Mesendoderm (in vitro differentiated cells): ENCODE measurements at regions not wholly inside any gene's neighbourhood (a gene's known extent, or its start where the extent isn't known, plus 50 kb on each side); places are given as distances from the start of the nearest gene placed in this dataset.
"Not testable (repeated sequence)": the region's sequence is repeated elsewhere in the genome, so short reads cannot be mapped to it uniquely, and the experiment has no call there.

Source experiments
- DNase-seq: peaks from one replicate; pipeline ENCODE4 v3.0.0; 2013
- H2AK5ac ChIP-seq: 2 replicates; pipeline ENCODE4 v1.6.1; 2013; ENCODE audit warnings: low read length, inconsistent platforms
- H2BK120ac ChIP-seq: 2 replicates; pipeline ENCODE4 v1.6.1; 2013; ENCODE audit warnings: low read depth, mild to moderate bottlenecking, low read length, moderate library complexity, mixed read lengths
- H2BK15ac ChIP-seq: replicated peaks from 2 replicates; pipeline ENCODE4 v1.6.1; 2013; ENCODE audit warnings: low read depth, mild to moderate bottlenecking, moderate library complexity
- H2BK5ac ChIP-seq: 2 replicates; pipeline ENCODE4 v1.6.1; 2013; ENCODE audit warnings: low read length, inconsistent platforms
- H3K18ac ChIP-seq: 2 replicates; pipeline ENCODE4 v1.6.1; 2013; ENCODE audit warnings: mild to moderate bottlenecking, low read length, mixed read lengths
- H3K23ac ChIP-seq: one replicate; pipeline ENCODE4 v1.6.1; 2013; ENCODE audit warnings: low read length
- H3K27ac ChIP-seq: 2 replicates; pipeline ENCODE4 v1.5.1; 2013; ENCODE audit warnings: low read depth, mild to moderate bottlenecking, inconsistent platforms, low read length, moderate library complexity
- H3K27me3 ChIP-seq: 2 replicates; pipeline ENCODE4 v1.6.1; 2013; ENCODE audit warnings: low read length, control low read depth, mild to moderate bottlenecking, inconsistent platforms; ENCODE audit not compliant: insufficient read depth, poor library complexity
- H3K36me3 ChIP-seq: 2 replicates; pipeline ENCODE4 v1.6.1; 2013; ENCODE audit warnings: low read length, inconsistent platforms; ENCODE audit not compliant: control insufficient read depth, insufficient read depth
- H3K4ac ChIP-seq: one replicate; pipeline ENCODE4 v1.6.1; 2013; ENCODE audit warnings: low read depth, mild to moderate bottlenecking, low read length, moderate library complexity
- H3K4me1 ChIP-seq: 2 replicates; pipeline ENCODE4 v1.6.1; 2013; ENCODE audit warnings: low read depth, low read length, inconsistent platforms; ENCODE audit not compliant: control insufficient read depth
- H3K4me2 ChIP-seq: 2 replicates; pipeline ENCODE4 v1.6.1; 2013; ENCODE audit warnings: low read length
- H3K4me3 ChIP-seq: 2 replicates; pipeline ENCODE4 v1.5.1; 2013; ENCODE audit warnings: mild to moderate bottlenecking, low read length
- H3K56ac ChIP-seq: one replicate; pipeline ENCODE4 v1.6.1; 2013; ENCODE audit warnings: low read length
- H3K79me1 ChIP-seq: 2 replicates; pipeline ENCODE4 v1.6.1; 2013; ENCODE audit warnings: low read length, inconsistent platforms
- H3K79me2 ChIP-seq: 2 replicates; pipeline ENCODE4 v1.6.1; 2013; ENCODE audit warnings: mild to moderate bottlenecking, low read length; ENCODE audit not compliant: control insufficient read depth, insufficient read depth
- H3K9ac ChIP-seq: 2 replicates; pipeline ENCODE4 v1.6.1; 2013; ENCODE audit warnings: low read length, inconsistent platforms
- H4K5ac ChIP-seq: one replicate; pipeline ENCODE4 v1.6.1; 2013; ENCODE audit warnings: low read length
- H4K8ac ChIP-seq: one replicate; pipeline ENCODE4 v1.6.1; 2013; ENCODE audit warnings: low read depth, mild to moderate bottlenecking, control low read depth, low read length, moderate library complexity
- WGBS: extraction: QIAGEN DNeasy Blood & Tissue Kit; methylation state at CpG from one replicate; pipeline ENCODE4 v1.1.7; 2013; ENCODE audit warnings: low lambda C conversion rate, missing lambda C conversion rate; ENCODE audit not compliant: insufficient coverage; ENCODE audit errors: extremely low coverage; 5-methylcytosine and 5-hydroxymethylcytosine counted together

- Histone ChIP-seq H3K27me3 (no peaks in the 10 kb centered on the region), H4K5ac (no peak overlapping the region), H3K36me3 (no peaks in the 10 kb centered on the region), H2BK120ac (no peak overlapping the region), H3K9ac (no peak overlapping the region), H3K18ac (no peak overlapping the region), H3K23ac (no peak overlapping the region), H3K27ac (no peak overlapping the region), H3K4me3 (no peak overlapping the region), H3K56ac (no peak overlapping the region), H2AK5ac (no peak overlapping the region), H2BK5ac (no peak overlapping the region), H2BK15ac (no peak overlapping the region), H3K79me2 (no peaks in the 10 kb centered on the region), H3K4ac (no peak overlapping the region), H4K8ac (no peak overlapping the region), H3K4me1 (no peaks in the 10 kb centered on the region), H3K79me1 (no peaks in the 10 kb centered on the region), H3K4me2 (no peak overlapping the region)
- WGBS: no CpG with 5 or more reads among the region's 2 CpGs
- DNase-seq: no peak
Observed at GRCh38 chr5:163870441-163870840, 365.0 kb downstream of the MAT2B start.

GRCh38 chr5:163874431-163874830, 369.0 kb downstream of the MAT2B start:
- H3K4me1 ChIP-seq: no peaks in the 10 kb centered on the region

GRCh38 chr5:163874912-163875311, 369.5 kb downstream of the MAT2B start:
- not testable (repeated sequence) for H3K27ac ChIP-seq

More at GRCh38 chr5:163874431-163874830, 369.0 kb downstream of the MAT2B start:
- Histone ChIP-seq H3K23ac (no peak overlapping the region), H3K79me2 (no peaks in the 10 kb centered on the region), H2AK5ac (no peak overlapping the region), H3K56ac (no peak overlapping the region), H3K79me1 (no peaks in the 10 kb centered on the region), H3K27me3 (no peaks in the 10 kb centered on the region), H3K4me3 (no peak overlapping the region), H3K9ac (no peak overlapping the region), H3K4me2 (no peak overlapping the region), H3K4ac (no peak overlapping the region), H4K5ac (no peak overlapping the region), H2BK120ac (no peak overlapping the region), H3K18ac (no peak overlapping the region), H3K36me3 (no peaks in the 10 kb centered on the region), H2BK15ac (no peak overlapping the region), H4K8ac (no peak overlapping the region), H2BK5ac (no peak overlapping the region), H3K27ac (no peak overlapping the region)
- DNase-seq: no peak

GRCh38 chr5:163877865-163878264, 372.4 kb downstream of the MAT2B start:
- Histone ChIP-seq H2AK5ac (no peak overlapping the region), H3K9ac (no peak overlapping the region), H3K79me2 (no peaks in the 10 kb centered on the region), H2BK120ac (no peak overlapping the region), H3K4ac (no peak overlapping the region), H4K8ac (no peak overlapping the region), H3K56ac (no peak overlapping the region), H3K79me1 (no peaks in the 10 kb centered on the region), H4K5ac (no peak overlapping the region), H3K36me3 (no peaks in the 10 kb centered on the region), H2BK15ac (no peak overlapping the region), H3K27ac (no peak overlapping the region), H3K23ac (no peak overlapping the region), H3K18ac (no peak overlapping the region), H3K4me2 (no peak overlapping the region), H3K4me3 (no peak overlapping the region), H2BK5ac (no peak overlapping the region), H3K4me1 (no peaks in the 10 kb centered on the region), H3K27me3 (no peaks in the 10 kb centered on the region)
- DNase-seq: no peak
- WGBS: no CpG with 5 or more reads among the region's 1 CpG

More at GRCh38 chr5:163874912-163875311, 369.5 kb downstream of the MAT2B start:
- H3K9ac ChIP-seq, H3K56ac ChIP-seq, H2AK5ac ChIP-seq, H2BK5ac ChIP-seq, H4K8ac ChIP-seq, H3K27me3 ChIP-seq, H3K23ac ChIP-seq, H3K4me3 ChIP-seq, H2BK15ac ChIP-seq, H3K4me1 ChIP-seq, H3K4me2 ChIP-seq, H4K5ac ChIP-seq, DNase-seq, H3K18ac ChIP-seq, H2BK120ac ChIP-seq, H3K79me1 ChIP-seq, H3K79me2 ChIP-seq, H3K36me3 ChIP-seq, H3K4ac ChIP-seq: not testable (repeated sequence)
- no CpG with 5 or more reads among the region's 3 CpGs for WGBS

GRCh38 chr5:163878490-163878889, 373.1 kb downstream of the MAT2B start:
- no peak overlapping the region for H3K4ac ChIP-seq
- no peak overlapping the region for H4K5ac ChIP-seq
- no peak overlapping the region for H3K18ac ChIP-seq
- H2BK120ac ChIP-seq: no peak overlapping the region
- H3K23ac ChIP-seq: no peak overlapping the region
- H2BK15ac ChIP-seq: no peak overlapping the region
- H3K4me2 ChIP-seq: no peak overlapping the region
- no peak overlapping the region for H2AK5ac ChIP-seq
- no peak overlapping the region for H3K9ac ChIP-seq
- no peak overlapping the region for H3K4me3 ChIP-seq
- H2BK5ac ChIP-seq: no peak overlapping the region
- H3K79me1 ChIP-seq: no peaks in the 10 kb centered on the region
- DNase-seq: no peak
- H3K56ac ChIP-seq: no peak overlapping the region
- H3K27me3 ChIP-seq: no peaks in the 10 kb centered on the region
- H3K36me3 ChIP-seq: no peaks in the 10 kb centered on the region
- H3K79me2 ChIP-seq: no peaks in the 10 kb centered on the region
- H3K4me1 ChIP-seq: no peaks in the 10 kb centered on the region
- H3K27ac ChIP-seq: no peak overlapping the region
- no peak overlapping the region for H4K8ac ChIP-seq
- WGBS: no CpG with 5 or more reads among the region's 1 CpG

GRCh38 chr5:163880302-163880701, 374.9 kb downstream of the MAT2B start:
- no peaks in the 10 kb centered on the region for H3K79me1 ChIP-seq
- no peak overlapping the region for H2AK5ac ChIP-seq
- no peak overlapping the region for H4K8ac ChIP-seq
- H3K4me3 ChIP-seq: no peak overlapping the region
- no peak overlapping the region for H2BK120ac ChIP-seq
- no peak overlapping the region for H3K56ac ChIP-seq
- no peaks in the 10 kb centered on the region for H3K79me2 ChIP-seq
- H3K27ac ChIP-seq: no peak overlapping the region
- H3K18ac ChIP-seq: no peak overlapping the region
- H4K5ac ChIP-seq: no peak overlapping the region
- H2BK15ac ChIP-seq: no peak overlapping the region
- H3K36me3 ChIP-seq: no peaks in the 10 kb centered on the region
- no peak for DNase-seq
- no peak overlapping the region for H2BK5ac ChIP-seq
- H3K4ac ChIP-seq: no peak overlapping the region
- H3K27me3 ChIP-seq: no peaks in the 10 kb centered on the region
- no CpG with 5 or more reads among the region's 2 CpGs for WGBS
- H3K23ac ChIP-seq: no peak overlapping the region
- H3K9ac ChIP-seq: no peak overlapping the region
- H3K4me1 ChIP-seq: no peaks in the 10 kb centered on the region
- H3K4me2 ChIP-seq: no peak overlapping the region
